ENCODE measurements at regions not wholly inside any gene's neighbourhood (a gene's known extent, or its start where the extent isn't known, plus 50 kb on each side); places are given as distances from the start of the nearest gene placed in this dataset.

GRCh38 chr22:49237703-49238102, 590.0 kb downstream of the BRD1 start:
- ATAC-seq: no peak
- no peak for TF ChIP-seq ARNTL (CRISPR knock-in tag; IDR thresholded peaks at IDR 0.05; ENCODE audit: borderline replicate concordance, low read depth)
- TF ChIP-seq BACH2 (CRISPR knock-in tag; IDR thresholded peaks at IDR 0.05; ENCODE audit: borderline replicate concordance): no peak
- no peak for TF ChIP-seq ISL1 (CRISPR knock-in tag; IDR thresholded peaks at IDR 0.05)
- TF ChIP-seq ZNF8 (CRISPR knock-in tag; IDR thresholded peaks at IDR 0.05): no peak
- TF ChIP-seq CSDC2 (CRISPR knock-in tag; IDR thresholded peaks at IDR 0.05): no peak
- TF ChIP-seq ESRRG (CRISPR knock-in tag; IDR thresholded peaks at IDR 0.05): no peak
- TF ChIP-seq, protein P1, sequence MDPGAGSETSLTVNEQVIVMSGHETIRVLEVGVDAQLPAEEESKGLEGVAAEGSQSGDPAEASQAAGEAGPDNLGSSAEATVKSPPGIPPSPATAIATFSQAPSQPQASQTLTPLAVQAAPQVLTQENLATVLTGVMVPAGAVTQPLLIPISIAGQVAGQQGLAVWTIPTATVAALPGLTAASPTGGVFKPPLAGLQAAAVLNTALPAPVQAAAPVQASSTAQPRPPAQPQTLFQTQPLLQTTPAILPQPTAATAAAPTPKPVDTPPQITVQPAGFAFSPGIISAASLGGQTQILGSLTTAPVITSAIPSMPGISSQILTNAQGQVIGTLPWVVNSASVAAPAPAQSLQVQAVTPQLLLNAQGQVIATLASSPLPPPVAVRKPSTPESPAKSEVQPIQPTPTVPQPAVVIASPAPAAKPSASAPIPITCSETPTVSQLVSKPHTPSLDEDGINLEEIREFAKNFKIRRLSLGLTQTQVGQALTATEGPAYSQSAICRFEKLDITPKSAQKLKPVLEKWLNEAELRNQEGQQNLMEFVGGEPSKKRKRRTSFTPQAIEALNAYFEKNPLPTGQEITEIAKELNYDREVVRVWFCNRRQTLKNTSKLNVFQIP (CRISPR knock-in tag; IDR thresholded peaks at IDR 0.05; ENCODE audit: borderline replicate concordance, low read depth): no peak
- no peak for TF ChIP-seq ZNF565 (CRISPR knock-in tag; conservative IDR thresholded peaks at IDR 0.05; ENCODE audit: low read depth)
- TF ChIP-seq SNAI2 (CRISPR knock-in tag; IDR thresholded peaks at IDR 0.05): no peak
- TF ChIP-seq TCF4 (CRISPR knock-in tag; IDR thresholded peaks at IDR 0.05; ENCODE audit: borderline replicate concordance): no peak
- TF ChIP-seq ZC3H10 (CRISPR knock-in tag; IDR thresholded peaks at IDR 0.05): no peak
- no peak for TF ChIP-seq ZNF70 (CRISPR knock-in tag; IDR thresholded peaks at IDR 0.05)
- no peak for TF ChIP-seq TSHZ2 (CRISPR knock-in tag; IDR thresholded peaks at IDR 0.05)

- no peak for ATAC-seq
- TF ChIP-seq RARB (CRISPR knock-in tag; IDR thresholded peaks at IDR 0.05) (no peak), ISL1 (CRISPR knock-in tag; IDR thresholded peaks at IDR 0.05) (no peak)
Observed at GRCh38 chr22:49237279-49237678, 590.4 kb downstream of the BRD1 start.

DNA sequence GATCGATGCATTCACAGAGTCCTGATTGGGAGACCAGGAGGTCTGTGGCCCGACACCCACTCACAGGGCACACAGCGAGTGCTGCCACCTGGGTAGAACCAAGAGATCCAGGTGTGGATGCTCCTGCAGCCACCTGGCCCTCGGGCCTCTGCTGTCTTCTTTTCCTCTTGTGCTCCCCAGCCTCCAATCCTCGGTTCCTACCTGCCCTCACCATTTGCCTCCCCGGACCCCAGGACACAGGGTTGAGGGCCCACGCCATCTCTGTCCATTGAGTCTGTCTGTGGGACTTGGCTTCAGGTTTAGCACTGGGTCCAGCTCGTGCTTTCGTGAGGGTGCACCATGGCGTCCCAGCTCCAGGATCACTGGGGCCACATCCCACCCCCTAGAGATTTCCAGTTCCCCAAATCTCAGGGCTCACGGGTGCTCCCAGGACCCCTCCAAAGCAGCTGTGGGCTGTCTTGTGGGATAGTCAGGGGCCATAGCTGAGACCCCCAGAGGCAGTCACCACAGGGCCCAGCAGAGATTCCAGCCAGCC, 591.1 kb downstream of the BRD1 start:
- TF ChIP-seq SNAI2 (CRISPR knock-in tag; IDR thresholded peaks at IDR 0.05): no peak
- TF ChIP-seq OSR1 (CRISPR knock-in tag; IDR thresholded peaks at IDR 0.05): no peak
- ATAC-seq: no peak

- TF ChIP-seq CSDC2 (CRISPR knock-in tag; IDR thresholded peaks at IDR 0.05) (no peak), TOX (CRISPR knock-in tag; IDR thresholded peaks at IDR 0.05; ENCODE audit: borderline replicate concordance) (no peak), PPARA (CRISPR knock-in tag; IDR thresholded peaks at IDR 0.05; ENCODE audit: borderline replicate concordance) (no peak), ZFP30 (CRISPR knock-in tag; IDR thresholded peaks at IDR 0.05) (no peak), ESRRG (CRISPR knock-in tag; IDR thresholded peaks at IDR 0.05) (no peak), GLIS3 (CRISPR knock-in tag; IDR thresholded peaks at IDR 0.05) (no peak), RARB (CRISPR knock-in tag; IDR thresholded peaks at IDR 0.05) (no peak), ZC3H10 (CRISPR knock-in tag; IDR thresholded peaks at IDR 0.05) (no peak), ZNF565 (CRISPR knock-in tag; conservative IDR thresholded peaks at IDR 0.05; ENCODE audit: low read depth) (no peak), TCF4 (CRISPR knock-in tag; IDR thresholded peaks at IDR 0.05; ENCODE audit: borderline replicate concordance) (no peak), OSR1 (CRISPR knock-in tag; IDR thresholded peaks at IDR 0.05) (no peak), ZNF8 (CRISPR knock-in tag; IDR thresholded peaks at IDR 0.05) (no peak), ZFP3 (CRISPR knock-in tag; IDR thresholded peaks at IDR 0.05) (no peak), TSHZ2 (CRISPR knock-in tag; IDR thresholded peaks at IDR 0.05) (no peak), ISL1 (CRISPR knock-in tag; IDR thresholded peaks at IDR 0.05) (no peak)
- TF ChIP-seq, protein P2, sequence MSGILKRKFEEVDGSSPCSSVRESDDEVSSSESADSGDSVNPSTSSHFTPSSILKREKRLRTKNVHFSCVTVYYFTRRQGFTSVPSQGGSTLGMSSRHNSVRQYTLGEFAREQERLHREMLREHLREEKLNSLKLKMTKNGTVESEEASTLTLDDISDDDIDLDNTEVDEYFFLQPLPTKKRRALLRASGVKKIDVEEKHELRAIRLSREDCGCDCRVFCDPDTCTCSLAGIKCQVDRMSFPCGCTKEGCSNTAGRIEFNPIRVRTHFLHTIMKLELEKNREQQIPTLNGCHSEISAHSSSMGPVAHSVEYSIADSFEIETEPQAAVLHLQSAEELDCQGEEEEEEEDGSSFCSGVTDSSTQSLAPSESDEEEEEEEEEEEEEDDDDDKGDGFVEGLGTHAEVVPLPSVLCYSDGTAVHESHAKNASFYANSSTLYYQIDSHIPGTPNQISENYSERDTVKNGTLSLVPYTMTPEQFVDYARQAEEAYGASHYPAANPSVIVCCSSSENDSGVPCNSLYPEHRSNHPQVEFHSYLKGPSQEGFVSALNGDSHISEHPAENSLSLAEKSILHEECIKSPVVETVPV (CRISPR knock-in tag; IDR thresholded peaks at IDR 0.05): no peak
- TF ChIP-seq, protein P1 (CRISPR knock-in tag; IDR thresholded peaks at IDR 0.05; ENCODE audit: borderline replicate concordance, low read depth): no peak
- TF ChIP-seq, protein P3, sequence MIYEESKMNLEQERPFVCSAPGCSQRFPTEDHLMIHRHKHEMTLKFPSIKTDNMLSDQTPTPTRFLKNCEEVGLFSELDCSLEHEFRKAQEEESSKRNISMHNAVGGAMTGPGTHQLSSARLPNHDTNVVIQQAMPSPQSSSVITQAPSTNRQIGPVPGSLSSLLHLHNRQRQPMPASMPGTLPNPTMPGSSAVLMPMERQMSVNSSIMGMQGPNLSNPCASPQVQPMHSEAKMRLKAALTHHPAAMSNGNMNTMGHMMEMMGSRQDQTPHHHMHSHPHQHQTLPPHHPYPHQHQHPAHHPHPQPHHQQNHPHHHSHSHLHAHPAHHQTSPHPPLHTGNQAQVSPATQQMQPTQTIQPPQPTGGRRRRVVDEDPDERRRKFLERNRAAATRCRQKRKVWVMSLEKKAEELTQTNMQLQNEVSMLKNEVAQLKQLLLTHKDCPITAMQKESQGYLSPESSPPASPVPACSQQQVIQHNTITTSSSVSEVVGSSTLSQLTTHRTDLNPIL (CRISPR knock-in tag; IDR thresholded peaks at IDR 0.05; ENCODE audit: low read depth): no peak
- no peak for ATAC-seq
Observed at GRCh38 chr22:49235463-49236300, 592.0 kb downstream of the BRD1 start.

All from SK-N-SH treated with all-trans-retinoic acid at 6 μM for 48 hours (cell line).